ENCODE measurements at regions not wholly inside any gene's neighbourhood (a gene's known extent, or its start where the extent isn't known, plus 50 kb on each side); places are given as distances from the start of the nearest gene placed in this dataset.

DNA sequence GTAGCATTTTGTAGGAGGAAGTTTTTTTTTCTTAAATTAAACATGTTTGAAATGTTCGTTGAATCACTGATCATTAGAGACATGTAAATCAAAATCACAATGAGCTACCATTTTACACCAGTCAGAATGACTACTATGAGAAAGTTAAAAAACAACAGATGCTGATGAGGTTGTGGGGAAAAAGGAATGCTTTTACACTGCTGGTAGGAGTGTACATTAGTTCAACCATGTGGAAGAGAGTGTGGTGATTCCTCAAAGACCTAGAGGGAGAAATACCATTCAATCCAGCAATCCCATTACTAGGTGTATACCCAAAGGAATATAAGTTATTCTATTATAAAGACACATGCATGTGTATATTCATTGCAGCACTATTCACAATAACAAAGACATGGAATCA is 122.0 kb upstream of the ARGLU1 start:
- DNase-seq = no peak

DNA sequence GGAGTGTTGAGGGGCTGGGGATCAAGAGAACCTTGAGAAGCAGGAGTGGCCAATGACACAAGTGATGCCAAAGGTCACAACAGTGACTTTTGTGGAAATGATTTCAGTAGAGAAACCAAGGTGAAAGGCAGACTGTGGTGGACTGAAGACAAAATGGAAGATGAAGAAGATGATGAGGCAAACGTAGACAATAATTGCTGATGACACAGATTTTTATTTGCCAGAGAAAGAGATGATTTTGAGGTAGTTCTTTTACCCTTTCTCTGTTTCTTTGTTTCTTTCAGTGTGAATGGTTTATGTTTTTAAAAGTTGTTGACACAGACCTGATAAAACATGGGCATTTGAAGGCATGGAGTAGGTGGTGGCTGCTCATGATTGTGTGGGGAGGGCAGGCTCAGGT is 121.0 kb upstream of the ARGLU1 start:
- no peak for DNase-seq

DNA sequence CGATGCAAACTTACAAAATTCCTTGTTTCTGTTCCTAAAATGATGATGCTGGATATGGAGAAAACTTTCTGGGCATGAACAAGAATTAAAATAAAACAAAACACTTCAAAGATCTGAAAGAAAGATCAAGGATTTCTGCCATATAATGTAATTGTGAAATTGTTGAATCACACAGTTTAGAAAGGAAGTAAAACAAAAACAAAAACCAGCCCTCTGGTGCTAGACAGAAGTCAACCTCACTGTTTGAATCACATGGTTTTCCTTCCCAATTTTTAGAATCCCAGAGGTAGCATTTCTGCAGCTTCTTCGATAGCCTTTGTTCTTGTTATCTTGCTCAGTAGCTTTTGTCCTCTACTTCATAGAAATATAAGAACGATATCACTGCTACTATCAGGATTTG is 118.2 kb upstream of the ARGLU1 start:
- DNase-seq = no peak

DNA sequence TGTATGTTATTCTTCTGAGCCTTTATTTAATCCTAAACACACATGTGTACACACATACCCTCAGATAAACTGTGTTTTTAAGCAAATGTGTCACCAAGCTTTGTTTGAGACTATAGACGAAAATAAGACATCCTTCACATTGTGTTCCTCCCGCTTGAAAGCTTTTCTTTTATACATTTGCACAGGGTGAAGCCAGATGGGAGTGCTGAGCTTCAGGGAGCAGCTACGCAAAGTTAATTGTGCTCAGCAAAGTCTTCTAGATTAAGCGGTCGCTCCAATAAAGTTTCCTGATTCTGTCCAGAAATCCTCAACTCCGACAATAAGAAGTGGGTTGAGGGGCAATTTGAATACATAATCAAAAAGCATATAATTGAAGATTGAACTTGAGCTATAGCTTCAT is 117.2 kb upstream of the ARGLU1 start:
- DNase-seq = no peak

DNA sequence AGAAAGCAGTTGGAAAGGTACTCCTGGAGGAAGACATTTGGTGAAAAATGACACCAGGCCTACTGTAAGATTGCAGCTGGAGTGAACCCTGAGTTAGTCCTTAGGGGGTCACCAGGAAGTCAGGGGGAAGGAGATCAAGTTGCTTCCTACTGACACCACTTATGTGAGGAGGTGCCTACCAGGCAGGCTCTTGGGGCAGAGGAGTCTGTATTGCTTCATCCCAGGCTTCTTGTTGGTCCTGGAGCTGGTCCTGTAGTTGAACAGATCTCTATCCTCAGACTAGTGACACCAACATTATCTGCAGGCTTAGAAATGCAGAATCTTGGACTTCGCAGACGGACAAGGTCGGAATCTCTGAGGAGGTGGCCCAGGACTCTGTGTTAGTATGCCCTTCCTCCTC is 116.0 kb upstream of the ARGLU1 start:
- DNase-seq = no peak

DNA sequence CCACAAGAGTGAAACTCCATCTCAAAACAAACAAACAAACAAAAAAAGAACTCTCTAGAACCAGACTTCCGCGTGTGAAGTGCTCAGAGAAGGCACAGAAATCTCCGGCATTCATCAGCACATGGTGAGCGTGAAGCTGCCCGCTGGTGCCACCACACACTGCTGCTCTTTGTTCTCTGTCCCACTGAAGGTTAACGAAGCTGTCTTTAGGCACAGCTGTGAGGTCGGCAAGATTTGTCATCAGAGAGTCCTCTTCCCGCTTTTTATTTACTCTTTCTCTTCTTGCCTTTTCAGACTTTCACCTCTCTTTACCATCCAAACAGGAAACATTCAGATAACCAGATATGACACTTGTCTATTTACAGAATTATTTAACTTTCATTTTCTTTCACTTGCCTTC is 115.2 kb upstream of the ARGLU1 start:
- no peak for DNase-seq

DNA sequence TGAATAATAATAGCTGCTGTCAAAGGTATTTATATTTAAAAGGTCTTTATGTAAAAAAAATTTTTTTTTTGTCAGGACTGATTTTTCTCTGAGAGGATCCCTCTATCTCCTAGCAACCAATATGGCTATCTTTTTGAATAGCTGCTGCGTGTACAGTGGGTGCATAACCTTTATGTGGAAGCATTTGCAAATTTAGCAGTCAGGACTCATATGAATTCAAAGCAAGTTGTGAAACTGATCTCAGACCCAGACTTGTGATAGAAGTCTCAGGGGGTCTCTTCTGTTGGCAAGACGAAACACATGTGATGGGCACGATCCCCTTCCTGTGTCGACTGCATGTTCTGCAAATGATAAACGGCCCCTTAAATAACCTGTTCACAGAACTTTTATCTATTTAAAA is 114.1 kb upstream of the ARGLU1 start:
- DNase-seq = no peak

DNA sequence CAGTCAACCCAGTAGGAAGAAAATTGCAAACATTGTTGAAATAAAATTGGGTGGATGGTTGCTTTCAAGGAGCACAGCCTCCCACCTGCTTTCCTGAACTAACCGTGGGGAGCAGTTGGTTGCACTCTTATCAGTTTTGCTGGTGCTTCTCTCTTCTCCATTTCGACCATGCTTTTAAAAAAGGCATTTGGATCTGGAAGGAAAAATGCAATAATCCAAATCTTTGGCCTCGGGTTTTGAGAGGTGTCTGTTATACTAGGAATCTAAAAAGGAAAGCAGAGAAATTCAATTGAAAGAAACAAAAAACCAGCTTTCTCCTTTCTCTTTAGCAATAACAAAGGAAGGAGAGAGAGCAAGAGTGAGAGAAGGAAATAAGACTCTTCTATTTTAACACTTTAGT is 113.6 kb upstream of the ARGLU1 start:
- DNase-seq = no peak

DNA sequence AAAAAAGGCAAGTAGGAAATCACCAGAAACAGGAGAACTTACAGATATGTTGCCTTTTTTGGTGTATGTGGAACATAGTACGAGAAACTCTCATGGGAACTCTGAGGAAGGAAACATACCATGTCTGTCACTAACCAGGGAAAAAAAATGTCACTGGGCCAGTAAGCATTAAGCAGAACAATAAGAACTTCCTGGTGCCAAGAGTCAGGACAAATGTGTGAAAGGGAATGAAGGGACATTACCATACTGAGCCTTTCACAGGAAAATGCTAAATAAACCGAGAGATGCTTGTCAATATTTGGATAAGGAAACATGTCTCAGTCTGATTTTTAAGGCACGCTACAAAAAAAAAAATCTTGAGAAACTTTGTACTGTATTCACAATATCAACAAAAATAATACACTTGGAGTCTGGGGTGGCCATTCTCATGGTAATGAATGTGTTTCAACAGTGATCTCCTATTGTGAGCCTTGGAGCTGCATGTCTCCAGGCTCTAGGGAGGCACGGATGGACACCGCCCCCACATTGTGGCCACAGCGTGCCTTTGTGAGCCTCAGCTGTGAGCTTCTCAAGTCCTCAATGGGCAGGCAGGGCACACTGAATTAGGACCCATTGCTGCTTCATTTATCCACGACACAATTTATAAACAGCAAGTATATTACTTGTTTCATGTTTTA is 113.0 kb upstream of the ARGLU1 start:
- DNase-seq = no peak

DNA sequence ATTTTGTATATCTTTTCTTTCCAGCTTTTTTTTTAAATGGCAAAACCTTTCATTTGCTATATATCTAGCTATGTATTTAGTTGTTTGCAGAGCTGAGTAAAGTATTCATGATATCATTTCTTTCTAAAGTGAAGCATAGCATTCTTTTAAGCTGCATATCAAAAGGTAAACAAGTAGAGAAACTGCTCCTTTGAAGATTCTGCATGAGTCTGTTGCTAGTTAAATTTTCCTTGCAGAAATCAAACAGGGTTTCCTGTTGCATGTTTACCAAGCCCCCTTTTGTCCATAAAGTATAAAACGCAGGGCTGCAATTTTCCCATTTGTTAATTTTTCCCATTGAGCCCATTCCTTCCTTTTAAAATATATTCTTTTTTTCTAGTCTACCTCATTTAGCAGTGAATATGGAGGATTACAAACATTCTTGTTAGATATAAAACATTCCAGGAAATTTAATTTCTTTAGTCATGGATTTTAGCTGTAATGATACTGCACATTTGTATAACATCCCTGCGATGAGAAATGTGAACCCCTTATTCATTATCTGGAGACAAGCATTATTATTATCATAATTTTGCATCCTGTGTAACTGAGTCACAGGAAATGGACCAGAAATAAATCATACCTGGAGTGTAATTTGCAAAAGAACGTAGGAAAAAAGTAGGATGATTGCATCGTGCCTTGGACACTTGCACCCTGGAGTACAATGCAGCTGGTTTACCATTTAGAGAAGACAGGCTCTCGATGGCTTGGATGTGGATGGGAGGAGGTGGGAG is 110.9 kb upstream of the ARGLU1 start:
- DNase-seq = no peak

DNA sequence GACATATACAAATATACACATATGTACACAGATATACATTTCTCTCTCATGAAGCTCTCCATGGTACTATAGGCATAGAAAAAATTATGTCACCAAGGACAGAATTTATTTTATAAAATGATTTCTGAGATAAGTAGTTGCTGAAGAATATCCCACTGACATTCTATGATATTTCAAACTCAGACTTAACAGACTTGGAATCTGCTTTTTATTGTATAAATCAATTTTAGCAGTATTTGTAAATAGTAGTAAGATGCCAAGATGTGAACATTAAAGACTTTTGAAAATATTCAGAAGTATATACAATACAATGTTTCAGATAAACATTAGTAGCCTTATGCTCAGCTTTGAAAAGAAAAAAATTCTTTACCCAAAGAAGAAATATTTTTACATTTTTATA is 107.4 kb upstream of the ARGLU1 start:
- no peak for DNase-seq

DNA sequence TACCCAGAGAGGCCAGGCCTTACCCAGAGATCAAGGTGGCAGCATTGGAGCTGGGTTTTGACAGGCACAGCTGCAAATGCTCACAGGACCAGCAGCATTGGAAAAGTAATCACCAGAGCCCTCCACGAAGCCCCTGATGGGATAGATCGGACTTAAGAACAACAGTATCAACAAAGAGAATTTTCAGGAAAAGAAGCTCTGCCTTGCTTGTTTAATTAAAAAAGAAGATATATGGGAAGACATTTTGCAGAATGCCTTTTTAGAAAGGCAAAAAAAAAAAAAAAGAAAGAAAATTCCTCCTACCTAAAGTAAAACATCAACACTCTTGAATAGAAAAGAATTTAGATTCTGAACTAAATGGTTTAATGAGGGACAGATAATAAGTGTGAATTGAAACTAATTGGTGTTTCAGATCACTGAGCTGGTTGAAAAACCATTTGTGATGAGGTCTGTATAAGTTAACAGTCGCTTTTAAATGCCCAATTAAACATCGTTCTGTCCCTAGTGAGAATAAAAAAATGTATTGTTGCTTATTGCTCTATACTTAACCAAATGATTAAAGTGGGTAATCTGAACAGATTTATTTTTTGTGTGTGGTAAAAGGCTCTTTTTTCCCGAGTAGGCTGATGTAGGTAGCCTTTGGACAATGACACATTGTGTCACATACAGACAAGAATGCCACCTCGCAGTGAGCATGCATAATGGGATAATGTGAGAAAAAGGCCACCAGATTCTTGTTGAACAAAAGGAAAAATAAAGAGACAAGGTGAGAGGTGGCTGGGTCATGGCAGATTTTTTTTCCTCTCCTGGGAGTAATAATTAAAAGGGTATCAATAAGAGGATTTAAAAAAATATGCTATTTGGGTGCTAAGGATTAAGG is 93.0 kb upstream of the ARGLU1 start:
- DNase-seq = no peak

DNA sequence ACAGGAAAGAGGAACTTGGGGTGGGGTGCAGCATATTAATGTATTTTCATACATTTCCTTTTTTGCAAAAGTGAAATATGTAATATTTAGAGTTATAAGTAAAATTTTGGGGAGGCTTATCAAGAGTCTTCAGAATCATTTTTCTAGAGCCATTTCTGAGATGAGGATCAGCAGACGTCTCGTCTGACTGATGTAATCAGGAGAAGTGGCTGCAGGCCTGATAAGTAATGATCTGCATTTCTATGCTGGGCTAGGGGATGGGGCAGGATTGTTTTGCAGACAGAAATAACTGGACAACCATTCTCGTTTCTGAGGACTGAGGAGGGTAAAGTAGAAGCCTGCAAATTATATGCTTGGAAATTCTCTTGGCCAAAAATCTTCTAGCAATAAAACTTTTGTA is 89.2 kb upstream of the ARGLU1 start:
- DNase-seq = no peak

DNA sequence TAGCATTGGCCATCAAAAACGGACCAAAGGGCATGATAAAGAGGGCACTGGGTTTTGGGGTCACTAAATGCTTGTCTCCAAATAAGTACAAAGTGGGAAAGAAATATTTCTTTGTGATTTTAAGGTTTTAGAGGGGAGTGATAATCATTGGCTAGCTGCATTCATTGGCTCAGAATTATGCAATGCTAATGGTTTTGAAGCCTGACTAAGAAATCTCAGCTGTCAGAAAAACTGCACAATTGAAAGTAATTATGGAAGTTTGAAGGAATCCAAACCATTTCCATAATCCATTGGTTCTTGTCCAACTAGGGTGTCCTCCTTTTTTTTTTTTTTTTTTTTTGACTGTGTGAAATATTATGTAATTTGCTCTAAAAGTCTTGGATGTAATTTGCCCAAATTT is 88.2 kb upstream of the ARGLU1 start:
- no peak for DNase-seq

DNA sequence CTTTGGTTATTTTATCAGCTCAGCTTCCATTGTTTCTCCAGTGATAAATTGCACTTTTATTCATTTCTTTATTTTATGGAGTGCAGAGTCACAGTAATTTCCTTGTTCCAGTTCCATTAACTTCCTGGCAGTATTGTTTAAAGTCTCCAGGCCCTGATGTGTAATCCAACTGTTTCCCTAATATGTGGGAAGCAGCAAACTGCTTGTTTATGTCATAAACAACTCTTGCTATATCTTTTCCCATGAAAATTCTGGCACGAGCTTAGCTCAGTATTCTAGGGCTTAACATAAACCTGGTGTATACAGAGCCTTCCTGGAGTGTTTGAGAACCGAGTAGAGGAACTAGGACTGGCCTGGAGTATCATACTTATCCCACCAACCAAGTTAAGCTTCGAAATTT is 83.5 kb upstream of the ARGLU1 start:
- DNase-seq = no peak

DNA sequence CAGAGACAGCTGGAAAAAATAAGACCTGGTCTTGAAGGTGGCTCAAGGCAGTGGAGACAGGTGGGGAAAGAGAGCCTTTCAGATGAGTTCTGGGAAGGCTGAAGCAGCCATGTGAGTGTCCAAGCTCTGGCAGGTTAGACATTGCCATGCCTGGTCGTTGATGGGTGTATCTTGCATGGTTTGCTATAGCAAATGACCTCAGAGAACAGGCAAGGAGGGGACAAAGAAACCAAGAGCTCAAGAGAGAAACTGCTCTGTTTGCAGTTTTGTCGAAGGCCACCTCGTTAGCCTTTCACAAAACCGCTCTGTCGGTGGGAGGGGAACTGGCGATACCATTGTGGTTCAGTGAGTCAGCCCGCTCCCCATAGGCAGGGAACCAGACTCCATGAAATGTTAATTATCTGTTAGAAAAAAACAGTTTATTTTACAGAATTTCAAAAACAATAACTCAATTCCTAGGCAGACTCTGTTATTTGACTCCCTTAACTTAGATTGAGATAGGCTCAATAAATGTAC is 82.8 kb upstream of the ARGLU1 start:
- no peak for DNase-seq

DNA sequence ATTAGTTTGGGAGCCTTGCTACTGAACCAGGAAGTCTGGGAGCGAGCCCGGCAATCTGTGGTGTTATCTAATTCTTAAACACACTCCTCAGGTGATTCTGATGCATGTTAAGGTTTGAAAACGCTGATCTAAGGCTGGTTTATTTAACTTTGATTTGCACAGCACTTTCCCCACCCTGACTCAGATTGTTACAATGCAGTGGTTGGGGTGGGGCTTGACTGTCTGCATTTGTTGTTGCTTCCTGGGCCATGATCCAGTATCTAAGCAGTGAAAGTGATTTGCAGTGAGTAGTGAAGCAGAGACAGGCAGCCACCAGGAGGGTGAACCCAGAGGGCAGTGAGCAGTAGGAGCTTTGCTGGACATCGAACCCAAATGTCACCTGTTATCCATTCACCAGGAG is 81.6 kb upstream of the ARGLU1 start:
- no peak for DNase-seq

DNA sequence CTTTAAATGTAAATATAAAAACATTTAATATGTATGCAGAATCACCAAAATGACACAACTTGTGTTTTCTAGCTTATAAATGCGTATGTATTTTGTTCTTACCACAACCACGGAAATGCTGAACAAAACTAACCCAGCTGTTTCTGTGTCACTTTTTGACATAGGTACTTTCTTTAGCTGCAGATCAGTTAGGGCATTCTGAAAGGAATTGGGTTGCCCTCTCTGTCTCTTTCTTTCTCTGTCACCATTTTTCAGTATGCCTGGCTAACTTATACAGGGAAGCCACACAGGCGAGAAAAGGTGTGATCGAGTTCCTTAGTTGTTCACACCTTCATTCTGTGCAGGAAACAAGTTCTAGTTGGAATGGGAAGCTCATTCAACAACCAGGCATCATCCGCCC is 72.6 kb upstream of the ARGLU1 start:
- no peak for DNase-seq

DNA sequence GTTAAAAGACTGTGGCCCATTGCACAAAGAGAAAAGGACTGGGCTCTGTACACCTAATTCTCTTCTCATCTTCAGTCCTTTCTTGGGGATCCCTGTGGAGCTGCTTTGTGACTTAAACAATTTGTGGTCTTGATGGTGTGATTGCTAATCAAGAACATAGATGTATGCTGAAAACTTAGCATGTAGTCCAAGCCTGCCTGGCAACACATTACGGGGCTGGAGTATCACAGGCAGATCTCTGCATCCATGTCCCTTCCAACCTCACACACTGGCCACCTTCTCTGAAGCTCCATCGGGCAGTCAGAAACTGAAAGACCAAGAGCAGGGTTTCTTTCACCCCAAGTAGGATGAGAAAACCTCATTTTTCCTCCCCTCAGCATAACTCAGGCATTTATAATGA is 69.6 kb upstream of the ARGLU1 start:
- DNase-seq = no peak

DNA sequence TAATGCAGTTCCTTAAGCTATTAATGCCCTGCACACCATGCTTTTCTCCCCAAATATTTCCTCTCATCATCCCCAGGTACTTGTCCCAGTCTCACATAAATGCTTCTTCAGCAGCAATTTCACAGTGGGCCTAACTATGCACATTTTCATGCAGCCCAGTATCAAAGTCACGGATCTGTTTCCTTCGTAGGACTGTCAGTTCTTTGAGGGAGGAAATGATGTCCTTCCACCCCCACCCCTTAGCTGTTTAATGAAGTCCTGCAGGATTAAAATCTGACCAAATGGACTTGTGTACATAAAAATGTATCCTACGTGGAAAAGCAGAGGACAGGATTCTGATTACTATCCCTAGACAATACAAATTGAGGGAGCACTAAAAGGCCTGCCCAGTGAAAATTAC is 68.6 kb upstream of the ARGLU1 start:
- DNase-seq = no peak

DNA sequence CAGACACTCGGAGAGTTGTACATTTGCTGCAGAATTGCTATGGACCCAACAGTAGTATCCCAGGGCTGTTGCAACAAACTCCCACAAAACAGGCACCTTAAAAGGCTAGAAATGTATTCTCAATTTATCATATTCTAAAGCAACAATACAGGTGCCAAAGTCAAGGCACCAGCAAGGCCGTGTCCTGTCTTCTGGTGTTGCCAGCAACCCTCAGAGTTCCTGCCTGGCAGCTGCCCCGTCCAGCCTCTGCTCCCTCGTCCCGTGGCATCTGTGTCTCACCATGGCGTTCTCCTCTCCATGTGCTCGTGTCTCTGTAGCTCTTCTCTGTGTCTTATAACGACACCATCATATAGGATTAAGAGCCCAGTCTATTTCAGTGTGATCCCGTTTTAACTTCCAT is 67.7 kb upstream of the ARGLU1 start:
- no peak for DNase-seq

DNA sequence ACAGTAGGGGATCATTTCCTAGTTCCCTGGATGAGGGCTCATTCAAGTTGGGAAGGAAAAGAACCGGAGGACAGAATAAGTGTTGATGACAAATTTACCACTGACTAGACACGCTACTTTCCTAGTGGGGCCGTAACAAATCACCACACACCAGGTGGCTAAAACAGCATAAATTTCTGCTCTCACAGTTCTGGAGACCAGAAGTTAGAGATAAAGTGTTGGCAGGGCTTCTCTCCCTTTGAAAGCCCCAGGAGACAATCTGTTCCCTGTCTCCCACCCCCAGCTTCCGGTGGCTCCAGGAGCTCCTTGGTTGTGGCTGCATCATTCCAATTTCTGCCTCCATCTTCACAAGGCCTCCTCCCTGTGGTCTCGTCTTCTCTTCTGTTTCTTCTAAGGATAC is 65.4 kb upstream of the ARGLU1 start:
- DNase-seq = no peak

DNA sequence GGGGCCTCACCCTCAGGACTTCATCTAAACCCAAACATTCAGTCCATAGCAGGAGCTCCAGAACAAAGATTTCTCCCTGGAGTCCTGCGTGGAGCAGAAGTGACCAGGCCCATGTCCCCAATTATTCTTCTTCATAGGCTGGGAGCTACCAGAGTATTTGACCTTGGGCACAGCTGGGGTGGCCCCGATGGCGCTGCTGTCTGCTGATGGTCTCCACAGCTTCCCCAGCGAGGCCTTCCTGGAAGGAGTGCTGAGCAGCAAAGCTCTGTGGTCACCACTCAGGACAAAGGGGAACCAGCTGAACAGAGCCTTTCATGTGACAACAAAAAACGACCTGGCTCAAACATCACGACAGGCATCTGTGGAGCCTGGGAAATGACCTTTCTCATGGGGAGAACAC is 62.7 kb upstream of the ARGLU1 start:
- DNase-seq = no peak

DNA sequence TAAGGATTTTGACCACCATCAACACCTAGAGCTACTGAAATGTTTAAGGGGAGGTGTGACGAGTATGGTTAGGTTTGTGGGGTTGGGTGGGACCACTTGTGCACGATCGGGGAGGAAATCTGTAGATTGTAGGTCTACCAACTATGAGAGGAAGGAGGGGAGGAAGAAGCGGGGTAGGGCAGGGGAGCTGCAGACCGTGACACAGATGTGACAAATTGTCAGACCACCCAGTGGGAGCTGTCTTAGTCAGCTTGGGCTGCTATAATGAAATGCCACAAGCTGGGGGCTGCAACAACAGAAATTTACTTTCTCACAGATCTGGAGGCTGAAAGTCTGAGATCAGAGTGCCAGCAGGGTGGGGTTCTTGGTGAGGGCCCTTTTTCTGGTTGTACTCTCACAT is 62.2 kb upstream of the ARGLU1 start:
- no peak for DNase-seq
